ENCODE measurements at regions not wholly inside any gene's neighbourhood (a gene's known extent, or its start where the extent isn't known, plus 50 kb on each side); places are given as distances from the start of the nearest gene placed in this dataset.

- TF ChIP-seq, protein P1, sequence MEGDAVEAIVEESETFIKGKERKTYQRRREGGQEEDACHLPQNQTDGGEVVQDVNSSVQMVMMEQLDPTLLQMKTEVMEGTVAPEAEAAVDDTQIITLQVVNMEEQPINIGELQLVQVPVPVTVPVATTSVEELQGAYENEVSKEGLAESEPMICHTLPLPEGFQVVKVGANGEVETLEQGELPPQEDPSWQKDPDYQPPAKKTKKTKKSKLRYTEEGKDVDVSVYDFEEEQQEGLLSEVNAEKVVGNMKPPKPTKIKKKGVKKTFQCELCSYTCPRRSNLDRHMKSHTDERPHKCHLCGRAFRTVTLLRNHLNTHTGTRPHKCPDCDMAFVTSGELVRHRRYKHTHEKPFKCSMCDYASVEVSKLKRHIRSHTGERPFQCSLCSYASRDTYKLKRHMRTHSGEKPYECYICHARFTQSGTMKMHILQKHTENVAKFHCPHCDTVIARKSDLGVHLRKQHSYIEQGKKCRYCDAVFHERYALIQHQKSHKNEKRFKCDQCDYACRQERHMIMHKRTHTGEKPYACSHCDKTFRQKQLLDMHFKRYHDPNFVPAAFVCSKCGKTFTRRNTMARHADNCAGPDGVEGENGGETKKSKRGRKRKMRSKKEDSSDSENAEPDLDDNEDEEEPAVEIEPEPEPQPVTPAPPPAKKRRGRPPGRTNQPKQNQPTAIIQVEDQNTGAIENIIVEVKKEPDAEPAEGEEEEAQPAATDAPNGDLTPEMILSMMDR (IDR thresholded peaks at IDR 0.05; ENCODE audit: extremely low read depth, missing control alignments): no peak
These were observed 240.3 kb upstream of the KLF6 start for GRCh38 chr10:4025339-4025738.

GRCh38 chr10:4024516-4025245 lies 239.7 kb upstream of the KLF6 start:
- DNase-seq (ENCODE audit: low spot score): no peak
- TF ChIP-seq, protein P1 (IDR thresholded peaks at IDR 0.05; ENCODE audit: extremely low read depth, missing control alignments): no peak

More at GRCh38 chr10:4025339-4025738, 240.3 kb upstream of the KLF6 start:
- no peak for DNase-seq (ENCODE audit: low spot score)

DNA sequence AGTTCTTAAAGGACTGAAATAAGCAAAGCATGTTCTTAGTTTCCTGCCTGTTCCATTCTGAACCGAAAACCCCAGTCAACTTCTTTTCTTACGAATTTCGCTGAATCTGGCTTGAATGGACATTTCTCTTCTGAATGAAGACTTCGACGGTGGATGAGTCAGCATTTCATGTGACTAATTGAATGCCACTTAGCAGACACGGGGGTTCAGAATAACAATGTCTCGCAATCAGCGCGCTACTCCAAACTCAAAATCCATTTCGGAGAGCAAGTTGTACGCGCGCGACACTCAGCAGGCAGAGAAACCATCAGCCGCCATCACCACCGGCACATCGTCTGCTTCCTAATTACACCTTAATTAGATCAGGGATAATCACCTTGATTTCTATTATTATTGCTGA lies 239.0 kb upstream of the KLF6 start:
- DNase-seq (ENCODE audit: low spot score): no peak

DNA sequence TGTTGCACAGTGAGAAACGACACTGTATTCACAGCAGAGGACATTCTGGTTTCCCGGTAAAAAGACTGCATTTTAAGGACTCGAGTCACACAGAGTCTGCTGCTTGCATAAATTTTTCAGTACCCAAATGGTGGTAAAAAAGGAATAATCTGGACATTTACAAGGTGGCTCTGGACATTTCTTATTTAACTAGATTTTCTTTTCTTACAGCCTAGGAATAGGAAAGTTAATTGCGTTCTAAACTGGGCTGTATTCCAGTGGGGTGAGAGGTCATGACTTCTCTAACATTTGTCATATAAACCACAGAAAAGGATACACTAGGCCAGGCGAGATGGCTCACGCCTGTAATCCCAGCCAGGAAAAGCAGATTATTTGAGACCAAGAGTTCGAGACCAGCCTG lies 237.5 kb upstream of the KLF6 start:
- no peak for DNase-seq (ENCODE audit: low spot score)
- TF ChIP-seq, protein P1 (IDR thresholded peaks at IDR 0.05; ENCODE audit: extremely low read depth, missing control alignments): no peak

More for the DNA sequence above, 239.0 kb upstream of the KLF6 start:
- TF ChIP-seq, protein P1 (IDR thresholded peaks at IDR 0.05; ENCODE audit: extremely low read depth, missing control alignments): no peak

GRCh38 chr10:4020631-4021030 lies 235.6 kb upstream of the KLF6 start:
- TF ChIP-seq, protein P1 (IDR thresholded peaks at IDR 0.05; ENCODE audit: extremely low read depth, missing control alignments): no peak

GRCh38 chr10:4018054-4018511 lies 233.1 kb upstream of the KLF6 start:
- TF ChIP-seq, protein P1 (IDR thresholded peaks at IDR 0.05; ENCODE audit: extremely low read depth, missing control alignments): no peak

More at GRCh38 chr10:4020631-4021030, 235.6 kb upstream of the KLF6 start:
- DNase-seq (ENCODE audit: low spot score): no peak

DNA sequence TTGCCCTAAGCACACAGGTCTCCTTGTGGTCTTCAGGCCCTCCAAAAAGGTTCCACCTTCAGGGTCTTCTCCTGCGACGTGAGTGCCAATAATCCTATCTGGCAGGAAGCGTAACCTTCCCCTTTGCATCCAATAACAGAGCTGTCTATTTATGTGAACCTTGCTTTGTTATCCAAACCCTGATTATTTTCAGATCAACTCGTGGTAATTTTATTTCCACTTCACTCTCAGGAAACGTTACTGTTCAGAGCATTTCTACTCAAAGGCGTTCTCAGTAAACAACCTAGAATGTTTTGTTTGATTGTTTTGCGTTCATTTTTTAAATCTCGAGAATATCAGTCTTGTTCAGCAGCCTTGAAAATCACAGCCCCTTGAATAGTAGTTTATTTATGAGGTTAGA lies 232.3 kb upstream of the KLF6 start:
- TF ChIP-seq, protein P1 (IDR thresholded peaks at IDR 0.05; ENCODE audit: extremely low read depth, missing control alignments): no peak
- DNase-seq (ENCODE audit: low spot score): no peak

More at GRCh38 chr10:4018054-4018511, 233.1 kb upstream of the KLF6 start:
- DNase-seq (ENCODE audit: low spot score): no peak

All from GM20000 (cell line).